ENCODE measurements at regions not wholly inside any gene's neighbourhood (a gene's known extent, or its start where the extent isn't known, plus 50 kb on each side); places are given as distances from the start of the nearest gene placed in this dataset.

DNA sequence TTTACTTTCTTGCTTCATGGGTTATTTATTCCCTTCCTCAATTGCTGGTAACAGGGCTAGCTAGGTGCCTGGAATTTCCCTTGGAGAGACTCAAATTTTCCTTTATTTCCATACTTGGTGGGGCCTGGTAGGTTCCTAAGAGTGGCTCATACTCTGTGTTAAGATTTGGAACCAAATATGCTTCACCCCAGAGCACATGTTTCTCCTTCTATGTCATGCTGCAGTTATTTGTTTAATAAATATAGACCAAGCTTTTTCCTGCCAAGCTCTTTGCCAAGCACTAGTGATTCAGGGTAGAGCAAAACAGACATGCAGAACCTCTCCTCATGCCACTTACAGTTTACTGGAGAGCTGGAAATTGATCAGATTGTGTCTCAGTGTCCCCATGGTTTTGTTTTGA lies 290.3 kb upstream of the SGCD start:
- no peak overlapping the region for H2AK5ac ChIP-seq (ENCODE audit: low read depth, low read length)
- no peak overlapping the region for H4K91ac ChIP-seq (ENCODE audit: low read depth, low read length, poor library complexity)
- H3K9me3 ChIP-seq (replicated peaks in 1 of 2; ENCODE audit: control insufficient read depth in 2 of 2, insufficient read depth in 1 of 2, low read depth in 1 of 2, low read length in 2 of 2): no peaks in the 10 kb centered on the region
- no peaks in the 10 kb centered on the region for H3K27me3 ChIP-seq (ENCODE audit: control insufficient read depth in 3 of 3, insufficient read depth in 3 of 3, low read depth in 1 of 3, low read length in 3 of 3)
- H2AFZ ChIP-seq (ENCODE audit: low read length): no peak overlapping the region
- no peak overlapping the region for H3K18ac ChIP-seq (ENCODE audit: low read length)
- H4K8ac ChIP-seq (ENCODE audit: low read depth, low read length): no peak overlapping the region
- DNase-seq (ENCODE audit: low spot score): no peak
- no peaks in the 10 kb centered on the region for H3K79me1 ChIP-seq (ENCODE audit: low read depth, low read length)
- H3K4me1 ChIP-seq (ENCODE audit: control insufficient read depth in 2 of 2, insufficient read depth in 1 of 2, low read depth in 1 of 2, low read length in 2 of 2): peaks cover 0 to 2% of the 10 kb centered on the region in 2 donors
- H3K4me3 ChIP-seq (ENCODE audit: low read length in 2 of 2): no peak overlapping the region
- H3K4me2 ChIP-seq (ENCODE audit: insufficient read depth, low read length, poor library complexity, severe bottlenecking): no peak overlapping the region
- H3K36me3 ChIP-seq (replicated peaks in 1 of 2; ENCODE audit: control insufficient read depth in 2 of 2, insufficient read depth in 2 of 2, low read length in 2 of 2): no peaks in the 10 kb centered on the region
- H3K27ac ChIP-seq (replicated peaks; ENCODE audit: low read length): no peak overlapping the region
- H3K14ac ChIP-seq (ENCODE audit: low read length): no peak overlapping the region
- no peak overlapping the region for H2BK12ac ChIP-seq (ENCODE audit: low read length)
- H2BK5ac ChIP-seq (ENCODE audit: low read length): no peak overlapping the region
- no peak overlapping the region for H2BK120ac ChIP-seq (ENCODE audit: low read depth, low read length)
- H3K9ac ChIP-seq (ENCODE audit: low read depth, low read length, poor library complexity): no peak overlapping the region
- no peak overlapping the region for H2BK15ac ChIP-seq (ENCODE audit: low read length)
- no peak overlapping the region for H3K23ac ChIP-seq (ENCODE audit: low read depth, low read length, poor library complexity)
- H3K4ac ChIP-seq (ENCODE audit: low read length): no peak overlapping the region

DNA sequence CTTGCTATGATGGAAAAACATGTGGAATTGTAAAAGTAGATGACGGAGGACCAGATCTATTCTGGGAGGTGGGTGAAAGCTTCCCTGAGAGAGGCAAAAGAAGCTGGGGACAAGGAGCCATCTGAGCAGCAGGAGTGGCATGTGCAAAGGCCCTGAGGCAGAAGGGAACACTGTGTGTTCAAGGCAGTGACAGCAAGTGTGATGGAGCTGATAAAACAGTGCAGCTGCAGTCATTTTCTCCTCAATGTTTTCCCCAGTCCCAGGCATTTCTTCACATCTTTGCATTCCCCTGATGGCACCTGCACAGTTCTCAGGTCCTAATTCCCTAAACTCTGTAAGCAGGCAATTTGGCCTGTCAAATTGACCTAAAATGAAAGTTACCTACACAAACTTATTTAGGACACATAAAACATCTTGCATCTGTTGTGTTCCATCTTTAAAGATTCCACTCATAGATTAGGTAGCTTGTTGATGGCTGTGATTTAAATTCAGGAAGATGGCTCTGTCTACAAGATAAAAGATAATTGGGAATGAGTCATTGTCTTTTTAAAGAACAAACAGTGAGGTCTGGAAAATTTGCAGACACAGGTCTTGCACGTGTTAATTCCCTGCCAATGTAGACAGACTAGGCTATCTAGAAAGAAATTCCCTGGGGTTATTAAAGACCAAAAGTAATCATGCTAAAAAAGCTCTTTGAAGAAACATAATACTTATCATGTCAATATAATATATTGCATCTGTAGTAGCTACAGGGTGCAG lies 289.6 kb upstream of the SGCD start:
- Histone ChIP-seq H3K9ac (ENCODE audit: low read depth, low read length, poor library complexity) (no peak overlapping the region), H3K4me3 (ENCODE audit: low read length in 2 of 2) (no peak overlapping the region), H4K8ac (ENCODE audit: low read depth, low read length) (no peak overlapping the region), H3K4ac (ENCODE audit: low read length) (no peak overlapping the region), H3K27ac (replicated peaks; ENCODE audit: low read length) (no peak overlapping the region), H3K4me2 (ENCODE audit: insufficient read depth, low read length, poor library complexity, severe bottlenecking) (no peak overlapping the region), H2BK120ac (ENCODE audit: low read depth, low read length) (no peak overlapping the region), H2BK5ac (ENCODE audit: low read length) (no peak overlapping the region), H3K27me3 (ENCODE audit: control insufficient read depth in 3 of 3, insufficient read depth in 3 of 3, low read depth in 1 of 3, low read length in 3 of 3) (no peaks in the 10 kb centered on the region), H3K9me3 (replicated peaks in 1 of 2; ENCODE audit: control insufficient read depth in 2 of 2, insufficient read depth in 1 of 2, low read depth in 1 of 2, low read length in 2 of 2) (no peaks in the 10 kb centered on the region), H3K23ac (ENCODE audit: low read depth, low read length, poor library complexity) (no peak overlapping the region), H3K18ac (ENCODE audit: low read length) (no peak overlapping the region), H2AK5ac (ENCODE audit: low read depth, low read length) (no peak overlapping the region), H3K36me3 (replicated peaks in 1 of 2; ENCODE audit: control insufficient read depth in 2 of 2, insufficient read depth in 2 of 2, low read length in 2 of 2) (no peaks in the 10 kb centered on the region), H3K79me1 (ENCODE audit: low read depth, low read length) (no peaks in the 10 kb centered on the region), H2BK15ac (ENCODE audit: low read length) (no peak overlapping the region), H3K4me1 (ENCODE audit: control insufficient read depth in 2 of 2, insufficient read depth in 1 of 2, low read depth in 1 of 2, low read length in 2 of 2) (peaks cover 0 to 2% of the 10 kb centered on the region in 2 donors), H3K14ac (ENCODE audit: low read length) (no peak overlapping the region), H4K91ac (ENCODE audit: low read depth, low read length, poor library complexity) (no peak overlapping the region), H2BK12ac (ENCODE audit: low read length) (no peak overlapping the region), H2AFZ (ENCODE audit: low read length) (no peak overlapping the region)
- no CpG with 5 or more reads among the region's 2 CpGs for WGBS, 2 donors (ENCODE audit: extremely low coverage in 2 of 2, insufficient read length in 2 of 2, insufficient replicate concordance in 1 of 2)
- DNase-seq (ENCODE audit: low spot score): no peak

DNA sequence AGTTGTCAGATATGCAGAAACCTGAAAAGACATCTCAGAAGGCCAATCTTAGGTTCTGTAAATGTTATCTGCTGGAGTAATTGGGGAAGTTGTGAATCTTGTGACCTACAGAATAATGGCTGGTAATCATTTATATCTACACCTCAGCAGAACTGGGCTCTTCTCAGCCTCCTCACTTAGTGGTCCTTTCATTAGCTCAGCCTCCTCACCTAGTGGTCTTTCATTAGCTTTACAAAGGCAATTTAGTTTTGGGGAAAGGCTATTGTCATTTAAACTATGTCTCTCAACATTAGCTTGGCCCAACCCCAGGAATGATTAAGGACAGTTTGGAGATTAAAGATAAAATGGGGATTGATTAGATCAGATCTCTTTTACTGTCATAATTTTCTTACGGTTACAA lies 284.2 kb upstream of the SGCD start:
- Histone ChIP-seq H4K91ac (ENCODE audit: low read depth, low read length, poor library complexity) (no peak overlapping the region), H2BK15ac (ENCODE audit: low read length) (no peak overlapping the region), H2AFZ (ENCODE audit: low read length) (no peak overlapping the region), H2AK5ac (ENCODE audit: low read depth, low read length) (no peak overlapping the region), H3K36me3 (replicated peaks in 1 of 2; ENCODE audit: control insufficient read depth in 2 of 2, insufficient read depth in 2 of 2, low read length in 2 of 2) (no peaks in the 10 kb centered on the region), H3K4me1 (ENCODE audit: control insufficient read depth in 2 of 2, insufficient read depth in 1 of 2, low read depth in 1 of 2, low read length in 2 of 2) (peaks cover 0 to 2% of the 10 kb centered on the region in 2 donors), H3K4me3 (ENCODE audit: low read length in 2 of 2) (no peak overlapping the region), H4K8ac (ENCODE audit: low read depth, low read length) (no peak overlapping the region), H3K4me2 (ENCODE audit: insufficient read depth, low read length, poor library complexity, severe bottlenecking) (no peak overlapping the region), H3K27ac (replicated peaks; ENCODE audit: low read length) (no peak overlapping the region), H2BK120ac (ENCODE audit: low read depth, low read length) (no peak overlapping the region), H3K9ac (ENCODE audit: low read depth, low read length, poor library complexity) (no peak overlapping the region), H3K18ac (ENCODE audit: low read length) (peak overlapping the region; percentile 23), H3K9me3 (replicated peaks in 1 of 2; ENCODE audit: control insufficient read depth in 2 of 2, insufficient read depth in 1 of 2, low read depth in 1 of 2, low read length in 2 of 2) (peaks cover 0 to 3% of the 10 kb centered on the region in 2 donors), H2BK12ac (ENCODE audit: low read length) (no peak overlapping the region), H2BK5ac (ENCODE audit: low read length) (no peak overlapping the region), H3K79me1 (ENCODE audit: low read depth, low read length) (no peaks in the 10 kb centered on the region), H3K23ac (ENCODE audit: low read depth, low read length, poor library complexity) (no peak overlapping the region), H3K4ac (ENCODE audit: low read length) (no peak overlapping the region), H3K27me3 (ENCODE audit: control insufficient read depth in 3 of 3, insufficient read depth in 3 of 3, low read depth in 1 of 3, low read length in 3 of 3) (no peaks in the 10 kb centered on the region), H3K14ac (ENCODE audit: low read length) (no peak overlapping the region)
- DNase-seq (ENCODE audit: low spot score): no peak
- WGBS, 2 donors (ENCODE audit: extremely low coverage in 2 of 2, insufficient read length in 2 of 2, insufficient replicate concordance in 1 of 2): no CpG with 5 or more reads among the region's 1 CpG

DNA sequence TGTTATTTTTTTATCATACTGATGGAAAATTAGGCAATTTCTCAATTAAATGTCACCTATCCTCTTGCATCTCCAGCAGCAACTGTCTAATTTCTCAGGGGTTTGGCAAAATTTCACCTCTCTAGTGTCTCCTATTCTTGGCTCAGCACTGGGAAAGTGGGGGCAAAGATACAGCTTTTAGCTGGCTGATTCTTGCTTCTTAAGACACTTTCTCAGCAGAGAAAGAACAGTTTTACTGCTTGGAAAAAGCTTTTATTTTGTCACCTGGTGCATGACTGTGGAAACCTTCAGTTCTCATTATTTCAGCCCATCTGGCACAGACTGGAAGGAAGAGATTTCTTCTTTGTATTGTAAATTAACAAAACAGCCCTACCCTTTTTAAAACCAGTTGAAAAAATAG lies 283.6 kb upstream of the SGCD start:
- Histone ChIP-seq H3K23ac (ENCODE audit: low read depth, low read length, poor library complexity) (no peak overlapping the region), H3K4me1 (ENCODE audit: control insufficient read depth in 2 of 2, insufficient read depth in 1 of 2, low read depth in 1 of 2, low read length in 2 of 2) (peaks cover 0 to 2% of the 10 kb centered on the region in 2 donors), H2AK5ac (ENCODE audit: low read depth, low read length) (no peak overlapping the region), H4K8ac (ENCODE audit: low read depth, low read length) (no peak overlapping the region), H3K79me1 (ENCODE audit: low read depth, low read length) (no peaks in the 10 kb centered on the region), H3K36me3 (replicated peaks in 1 of 2; ENCODE audit: control insufficient read depth in 2 of 2, insufficient read depth in 2 of 2, low read length in 2 of 2) (no peaks in the 10 kb centered on the region), H3K27ac (replicated peaks; ENCODE audit: low read length) (no peak overlapping the region), H3K4me3 (ENCODE audit: low read length in 2 of 2) (no peak overlapping the region), H2BK5ac (ENCODE audit: low read length) (no peak overlapping the region), H3K9ac (ENCODE audit: low read depth, low read length, poor library complexity) (no peak overlapping the region), H2AFZ (ENCODE audit: low read length) (no peak overlapping the region), H2BK15ac (ENCODE audit: low read length) (no peak overlapping the region), H3K27me3 (ENCODE audit: control insufficient read depth in 3 of 3, insufficient read depth in 3 of 3, low read depth in 1 of 3, low read length in 3 of 3) (no peaks in the 10 kb centered on the region), H3K4ac (ENCODE audit: low read length) (no peak overlapping the region), H3K4me2 (ENCODE audit: insufficient read depth, low read length, poor library complexity, severe bottlenecking) (no peak overlapping the region), H3K9me3 (replicated peaks in 1 of 2; ENCODE audit: control insufficient read depth in 2 of 2, insufficient read depth in 1 of 2, low read depth in 1 of 2, low read length in 2 of 2) (peaks cover 0 to 3% of the 10 kb centered on the region in 2 donors), H4K91ac (ENCODE audit: low read depth, low read length, poor library complexity) (no peak overlapping the region), H3K18ac (ENCODE audit: low read length) (no peak overlapping the region), H2BK12ac (ENCODE audit: low read length) (no peak overlapping the region), H2BK120ac (ENCODE audit: low read depth, low read length) (no peak overlapping the region), H3K14ac (ENCODE audit: low read length) (no peak overlapping the region)
- no peak for DNase-seq (ENCODE audit: low spot score)
